ENCODE measurements at regions not wholly inside any gene's neighbourhood (a gene's known extent, or its start where the extent isn't known, plus 50 kb on each side); places are given as distances from the start of the nearest gene placed in this dataset.

DNA sequence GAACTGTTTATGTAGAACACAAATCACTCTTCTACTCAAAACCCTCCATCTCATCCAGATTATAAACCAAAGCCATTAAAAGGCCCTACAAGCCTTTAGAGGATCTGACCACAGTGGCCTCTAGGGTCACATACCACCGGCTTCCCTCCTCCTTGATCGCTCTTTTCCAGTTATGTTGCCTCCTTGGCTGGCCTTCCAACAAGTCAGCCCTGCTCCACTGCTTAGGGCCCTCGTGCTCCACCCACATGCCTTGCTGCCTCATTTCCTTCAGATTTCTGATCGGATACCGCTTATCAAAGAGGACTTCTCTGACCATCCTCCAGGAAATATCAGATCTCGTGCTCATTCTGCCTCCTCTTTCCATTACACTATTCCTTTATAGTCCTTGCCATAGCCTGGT lies 139.4 kb upstream of the RAI14 start:
- TF ChIP-seq CTCF (IDR thresholded peaks at IDR 0.05; ENCODE audit: low read depth, low read length) (no peak), POLR2A (IDR thresholded peaks at IDR 0.05; ENCODE audit: extremely low read depth, insufficient read length) (no peak), MYC (IDR thresholded peaks at IDR 0.05; ENCODE audit: low read depth, low read length) (no peak)
